GM12892 (cell line): ENCODE measurements at regions not wholly inside any gene's neighbourhood (a gene's known extent, or its start where the extent isn't known, plus 50 kb on each side); places are given as distances from the start of the nearest gene placed in this dataset.

Experiments
- POLR2A ChIP-seq: IDR thresholded peaks from 2 replicates; pipeline ENCODE4 v1.6.1; 2011; ENCODE audit warnings: low read depth, low read length, control low read depth
- POLR2AphosphoS5 ChIP-seq: IDR thresholded peaks from 2 replicates; pipeline ENCODE4 v1.6.1; 2011; ENCODE audit warnings: low read depth, low read length, control low read depth
- TAF1 ChIP-seq: IDR thresholded peaks from 2 replicates; pipeline ENCODE4 v1.6.1; 2011; ENCODE audit warnings: low read depth, mild to moderate bottlenecking, control low read depth, low read length, borderline replicate concordance

DNA sequence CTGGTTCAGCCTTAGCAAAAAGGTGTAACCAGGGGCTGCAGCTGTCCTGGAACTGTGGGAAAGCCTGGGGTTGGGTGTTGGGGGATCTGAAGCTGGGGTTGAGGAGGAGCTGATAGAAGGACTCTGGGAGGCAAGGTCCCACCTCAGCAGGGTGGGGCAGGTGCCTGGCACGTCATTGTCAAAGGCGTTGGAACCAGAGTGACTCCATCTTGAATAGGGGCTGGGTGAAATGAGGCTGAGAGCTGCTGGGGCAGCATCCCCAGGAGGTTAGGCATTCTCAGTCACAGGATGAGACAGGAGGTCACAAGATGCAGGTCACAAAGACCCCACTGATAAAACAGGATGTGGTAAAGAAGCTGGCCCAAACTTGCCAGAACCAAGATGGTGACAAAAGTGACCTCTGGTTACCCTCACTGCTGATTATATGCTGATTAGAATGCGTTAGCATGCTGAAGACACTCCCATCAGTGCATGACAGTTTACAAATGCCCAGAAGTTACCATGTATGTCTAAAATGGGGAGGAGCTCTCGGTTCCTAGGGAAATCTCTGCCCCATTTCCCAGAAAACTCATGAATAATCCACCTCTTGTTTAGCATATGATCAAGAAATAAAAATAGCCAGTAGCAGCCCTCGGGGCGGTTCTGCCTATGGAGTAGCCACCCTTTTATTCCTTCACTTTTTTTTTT, 85.4 kb downstream of the IER5 start:
- no peak for TF ChIP-seq TAF1
- no peak for TF ChIP-seq POLR2A
- no peak for TF ChIP-seq POLR2AphosphoS5
